Mucosa of descending colon (tissue), 3 donors: ENCODE measurements at regions not wholly inside any gene's neighbourhood (a gene's known extent, or its start where the extent isn't known, plus 50 kb on each side); places are given as distances from the start of the nearest gene placed in this dataset.

Experiments
- ATAC-seq: fragments of 200-7000 bp; cut with Tn5 transposase; one replicate; pipeline ENCODE4 v1.9.1; 2020; ENCODE audit warnings: mild to moderate bottlenecking, moderate library complexity
- DNase-seq, 3 donors: peaks; one replicate each; pipeline ENCODE4 v3.0.0-alpha.2; 2020
- H3K36me3 ChIP-seq: fragments of 200-600 bp; one replicate; pipeline ENCODE4 v1.8.0; 2021; ENCODE audit warnings: low read depth, mild to moderate bottlenecking
- H3K4me1 ChIP-seq: fragments of 200-600 bp; one replicate; pipeline ENCODE4 v1.8.0; 2021; ENCODE audit warnings: low read depth, mild to moderate bottlenecking
- H3K4me3 ChIP-seq: fragments of 200-600 bp; one replicate; pipeline ENCODE4 v1.8.0; 2021; ENCODE audit warnings: mild to moderate bottlenecking
- H3K9me3 ChIP-seq: fragments of 200-600 bp; one replicate; pipeline ENCODE4 v1.8.0; 2021; ENCODE audit warnings: mild to moderate bottlenecking
- CTCF ChIP-seq: fragments of 200-600 bp; IDR thresholded peaks from one replicate; pipeline ENCODE4 v1.8.0; 2022; ENCODE audit warnings: antibody characterized with exemption, mild to moderate bottlenecking
- intact Hi-C, 2 donors: fragments of 100-400 bp; cut with DNase I in 1 of 2; cut with micrococcal nuclease in 1 of 2; formaldehyde crosslinking; loops; one replicate each; pipeline versions ENCODE4 v1.11.0 to v1.11.1; 2022; cut with DNase I, micrococcal nuclease
- donor health status: DM: no; HTN: no; CAD: no; lungs with moderate emphysema.
- donor health status: DM: no; HTN: no; CAD: no.
- donor health status: DM: no; HTN: yes; CAD: no.

- H3K36me3 ChIP-seq, result no peaks in the 10 kb centered on the region
- no peak for ATAC-seq
- no peaks in the 10 kb centered on the region for H3K9me3 ChIP-seq
- intact Hi-C loops, result no loop called here
- no peak for TF ChIP-seq CTCF
- H3K4me3 ChIP-seq, result no peak overlapping the region
- DNase-seq, result no peak
- peaks cover 56% of the 10 kb centered on the region for H3K4me1 ChIP-seq
Observed at GRCh38 chr20:6707321-6707831, 60.1 kb upstream of the BMP2 start.

GRCh38 chr20:6705926-6706548, 61.4 kb upstream of the BMP2 start:
- intact Hi-C loops, result no loop called here
- no peaks in the 10 kb centered on the region for H3K36me3 ChIP-seq
- H3K9me3 ChIP-seq, result no peaks in the 10 kb centered on the region
- no peak for TF ChIP-seq CTCF
- DNase-seq (no peak), ATAC-seq (no peak)
- H3K4me3 ChIP-seq, result no peak overlapping the region
- H3K4me1 ChIP-seq, result peaks cover 60% of the 10 kb centered on the region

GRCh38 chr20:6705106-6705766, 62.2 kb upstream of the BMP2 start:
- H3K4me3 ChIP-seq, result no peak overlapping the region
- H3K4me1 ChIP-seq, result peaks cover 59% of the 10 kb centered on the region
- no peaks in the 10 kb centered on the region for H3K36me3 ChIP-seq
- no peak for TF ChIP-seq CTCF
- ATAC-seq (no peak), DNase-seq (no peak)
- intact Hi-C loops, result no loop called here
- H3K9me3 ChIP-seq, result no peaks in the 10 kb centered on the region

GRCh38 chr20:6704132-6704861, 63.2 kb upstream of the BMP2 start:
- Histone ChIP-seq H3K4me3 (no peak overlapping the region), H3K9me3 (no peaks in the 10 kb centered on the region), H3K36me3 (no peaks in the 10 kb centered on the region), H3K4me1 (peaks cover 49% of the 10 kb centered on the region)
- DNase-seq, result peak in 2 of 3 donors; percentile 59 to 60
- intact Hi-C loops, result no loop called here
- peak; percentile 81 for ATAC-seq
- TF ChIP-seq CTCF, result no peak

- H3K4me3 ChIP-seq, result no peak overlapping the region
- intact Hi-C loops, result no loop called here
- H3K9me3 ChIP-seq, result no peaks in the 10 kb centered on the region
- no peaks in the 10 kb centered on the region for H3K36me3 ChIP-seq
- ATAC-seq, result peak; percentile 14
- no peak for DNase-seq
- peaks cover 43% of the 10 kb centered on the region for H3K4me1 ChIP-seq
- TF ChIP-seq CTCF, result no peak
Observed at GRCh38 chr20:6703656-6704055, 63.8 kb upstream of the BMP2 start.
